HG03108 (cell line): ENCODE measurements at regions not wholly inside any gene's neighbourhood (a gene's known extent, or its start where the extent isn't known, plus 50 kb on each side); places are given as distances from the start of the nearest gene placed in this dataset.

Source experiments
- ATAC-seq: cut with Tn5 transposase; IDR thresholded peaks from one replicate; pipeline ENCODE4 v1.9.1; 2021; ENCODE audit warnings: moderate library complexity; ENCODE audit not compliant: unreplicated experiment

DNA sequence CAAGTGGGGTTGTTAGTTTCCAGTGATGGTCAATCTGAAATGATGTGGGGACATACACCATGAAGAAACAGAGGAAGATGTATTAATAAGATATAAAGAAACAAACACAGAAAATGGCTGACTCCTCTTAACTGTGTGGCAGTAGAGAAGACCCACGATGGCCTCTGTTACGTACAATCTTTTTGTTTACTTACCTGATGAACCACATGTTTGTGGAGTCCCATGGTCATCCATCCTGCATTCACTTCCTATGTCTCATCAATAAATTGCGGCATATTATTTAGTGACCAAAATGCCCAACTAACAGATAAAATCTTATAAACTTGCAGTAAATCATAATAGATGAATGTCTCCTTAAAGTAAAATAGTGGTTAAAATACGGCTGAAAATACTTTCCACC lies 740.1 kb upstream of the LINC00305 start:
- ATAC-seq, result no peak

DNA sequence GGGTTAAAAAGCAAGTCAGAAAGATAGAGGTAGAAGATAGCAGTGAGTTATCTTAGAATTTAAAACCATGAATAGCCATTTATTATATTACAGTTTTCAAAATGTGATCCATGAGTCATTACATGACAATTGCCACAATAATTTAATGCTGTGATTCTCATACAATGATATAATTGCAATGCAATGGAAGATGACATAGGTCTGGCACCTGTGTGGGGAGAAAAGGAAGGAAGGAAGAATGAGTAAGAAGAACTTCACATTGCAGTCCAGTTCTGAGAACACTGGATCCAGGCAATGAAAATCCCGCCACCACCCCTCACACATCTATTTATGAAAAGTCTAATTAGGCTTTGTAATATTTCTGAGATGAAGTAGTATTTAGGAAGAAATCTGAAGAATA lies 738.1 kb upstream of the LINC00305 start:
- ATAC-seq, result no peak

DNA sequence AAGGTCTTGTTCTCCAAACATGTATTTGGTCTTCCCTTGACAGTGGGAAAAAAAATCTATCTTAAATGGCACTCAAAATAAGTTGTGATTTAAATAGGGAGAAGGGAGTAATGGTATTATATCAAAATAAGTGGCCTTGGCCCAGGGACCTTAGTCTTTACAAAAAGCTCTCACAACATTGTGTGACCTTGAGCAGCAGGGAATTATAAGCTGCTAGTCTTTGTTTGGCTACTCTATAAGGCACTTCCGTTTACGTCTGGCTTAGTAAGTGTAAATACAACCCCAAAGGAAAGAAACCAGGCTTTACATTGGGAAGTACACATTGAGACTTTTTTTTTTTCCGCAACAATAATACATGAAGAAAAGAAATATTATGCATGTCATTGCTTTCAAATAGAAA lies 734.0 kb upstream of the LINC00305 start:
- no peak for ATAC-seq

DNA sequence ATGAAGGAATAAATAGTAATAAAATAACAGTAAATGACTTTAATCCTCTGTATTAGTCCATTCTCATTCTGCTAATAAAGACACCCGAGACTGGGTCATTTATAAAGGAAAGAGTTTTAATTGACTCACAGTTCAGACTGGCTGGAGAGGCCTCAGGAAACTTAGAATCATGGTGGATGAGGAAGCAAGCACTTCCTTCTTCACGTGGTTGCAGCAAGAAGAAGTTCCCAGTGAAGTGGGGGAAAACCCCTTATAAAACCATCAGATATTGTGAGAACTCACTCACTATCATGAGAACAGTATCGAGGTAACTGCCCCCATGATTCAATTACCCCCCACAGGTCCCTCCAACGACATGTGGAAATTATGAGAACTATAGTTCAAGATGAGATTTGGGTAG lies 727.9 kb upstream of the LINC00305 start:
- no peak for ATAC-seq

DNA sequence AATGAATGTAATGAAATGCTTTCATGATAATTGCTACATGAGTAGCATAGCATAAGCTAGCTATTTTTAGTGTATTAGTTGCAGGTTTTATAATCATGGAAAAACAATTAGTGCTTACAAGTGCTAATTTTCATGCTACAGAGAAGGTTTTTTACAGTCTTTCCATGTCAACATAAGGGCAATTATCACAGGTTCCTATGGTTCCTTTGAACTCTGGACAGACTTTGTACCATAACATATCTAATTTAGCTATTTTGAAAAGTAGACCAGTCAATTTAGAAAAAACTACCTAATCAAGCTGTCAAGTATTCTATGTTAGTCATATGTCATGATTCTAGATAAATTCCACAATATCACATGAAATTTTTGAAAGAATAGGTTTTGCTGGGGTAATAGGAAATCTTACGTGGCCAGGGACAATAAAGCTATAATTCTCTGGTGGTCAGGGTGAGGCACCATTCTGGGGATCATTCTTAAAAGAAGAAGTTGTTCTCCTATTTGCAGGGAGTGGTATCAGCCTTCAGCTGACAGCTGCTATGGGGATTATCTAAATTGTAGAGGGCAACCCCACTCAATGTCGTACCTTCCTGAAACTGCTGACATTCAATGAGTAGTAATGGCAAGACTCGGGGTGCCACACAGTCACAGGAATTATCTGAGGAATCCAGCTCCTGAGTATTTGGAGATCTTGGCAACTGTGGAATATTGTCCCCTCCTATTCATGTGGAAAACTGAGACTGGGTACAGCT lies 724.0 kb upstream of the LINC00305 start:
- ATAC-seq, result no peak

DNA sequence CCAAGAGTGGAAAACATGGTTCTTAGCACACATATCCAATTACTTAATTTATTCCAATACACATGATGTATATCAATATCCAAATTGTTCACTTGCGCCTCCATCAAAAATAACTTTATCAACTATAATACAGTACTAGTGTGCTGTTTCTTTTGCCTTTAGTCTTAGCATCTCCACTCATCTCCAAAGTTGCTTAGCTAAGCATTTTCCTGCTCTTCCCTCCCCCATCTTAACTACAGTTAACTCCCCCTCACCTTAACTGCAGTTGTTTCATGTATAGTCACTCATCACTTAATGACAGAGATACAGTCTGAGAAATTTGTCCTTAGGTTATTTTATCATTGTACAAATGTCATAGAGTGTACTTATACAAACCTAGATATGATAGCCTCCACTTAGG lies 705.2 kb upstream of the LINC00305 start:
- ATAC-seq, result no peak

DNA sequence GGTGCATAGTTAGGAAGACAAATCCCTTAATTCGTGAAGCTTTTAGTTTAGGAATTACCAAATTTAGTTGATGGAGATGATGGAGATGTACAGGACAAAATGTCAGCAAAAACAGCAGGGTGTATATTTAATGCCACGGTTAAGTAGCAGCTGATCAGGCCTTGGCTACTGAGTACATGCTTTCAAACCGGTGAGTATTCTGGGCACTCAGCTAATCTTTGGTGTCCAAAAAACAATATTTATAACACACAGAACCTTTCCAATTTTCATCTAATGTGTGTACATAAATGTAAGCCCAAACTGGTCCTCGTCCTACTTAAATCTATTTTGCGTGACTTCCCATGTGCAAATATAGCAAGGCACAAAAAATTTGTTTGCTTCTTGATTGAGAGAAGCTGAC lies 703.4 kb upstream of the LINC00305 start:
- no peak for ATAC-seq

DNA sequence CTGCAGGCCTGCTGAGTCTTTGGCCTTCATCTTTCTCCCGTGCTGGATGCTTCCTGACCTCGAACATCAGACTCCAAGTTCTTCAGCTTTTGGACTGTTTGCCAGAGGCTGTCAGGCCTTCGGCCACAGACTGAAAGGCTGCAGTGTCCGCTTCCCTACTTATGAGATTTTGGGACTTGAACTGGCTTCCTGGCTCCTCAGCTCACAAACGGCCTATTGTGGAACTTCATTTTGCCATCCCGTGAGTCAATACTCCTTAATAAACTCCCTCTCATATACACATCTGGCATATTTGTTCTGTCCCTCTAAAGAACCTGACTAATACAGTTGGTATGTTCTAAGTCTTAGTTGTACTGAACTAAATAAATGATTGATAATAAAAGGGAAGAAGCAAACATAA lies 702.8 kb upstream of the LINC00305 start:
- ATAC-seq, result no peak

DNA sequence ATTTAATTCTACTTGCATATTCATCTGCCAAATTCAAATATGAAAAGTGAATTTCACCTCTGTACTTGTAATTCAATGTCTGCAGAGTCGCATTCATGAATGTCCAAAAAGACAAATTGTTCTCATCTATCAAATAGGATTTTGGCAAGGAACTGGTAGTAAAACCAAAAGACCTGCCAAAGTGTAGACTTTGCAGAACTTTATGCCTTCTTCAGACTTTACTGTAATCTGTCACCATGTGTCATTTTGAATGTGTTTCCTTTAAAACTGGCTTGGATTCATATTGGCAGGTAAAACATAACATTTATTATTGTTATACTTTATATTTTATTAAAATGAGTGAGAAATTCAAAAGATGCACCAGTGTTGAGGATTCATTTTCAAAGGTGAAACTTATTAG lies 701.9 kb upstream of the LINC00305 start:
- ATAC-seq, result no peak

DNA sequence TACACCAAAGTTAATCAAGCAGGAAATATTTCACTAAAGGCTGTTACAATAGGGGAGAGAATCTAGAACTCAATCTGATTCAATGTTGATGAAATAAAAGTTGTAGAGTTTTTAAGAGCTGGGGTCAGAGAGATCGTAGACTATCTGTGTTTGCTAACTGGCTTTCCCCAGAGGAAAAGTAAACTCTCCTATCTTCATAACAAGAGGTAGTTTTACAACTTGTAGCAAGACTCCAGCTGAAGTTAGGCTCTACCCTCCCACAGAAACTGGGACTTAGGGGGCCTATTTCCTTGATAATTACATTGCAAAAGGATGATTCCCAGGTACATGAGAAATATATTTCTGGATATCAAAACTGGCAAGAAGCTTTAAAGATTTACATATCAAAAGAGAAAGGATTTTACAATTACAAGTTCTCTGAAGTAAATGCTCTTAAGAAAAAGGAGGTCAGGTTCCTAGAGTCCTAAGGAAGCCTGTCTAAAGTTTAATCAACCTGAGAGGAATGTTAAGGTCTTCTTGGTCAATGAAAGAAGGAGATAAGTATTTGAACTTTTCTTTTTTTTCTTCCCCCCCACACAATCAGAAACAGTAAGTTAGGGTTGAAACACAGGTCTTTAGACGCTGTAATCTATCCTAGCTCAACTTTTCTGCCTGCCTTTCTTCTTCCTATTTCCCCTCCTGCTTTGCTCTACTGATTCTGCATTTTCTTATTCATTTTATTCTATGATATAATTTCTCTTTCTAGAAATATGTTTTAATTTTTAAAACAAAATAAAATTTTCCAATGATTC lies 692.2 kb upstream of the LINC00305 start:
- ATAC-seq, result no peak

DNA sequence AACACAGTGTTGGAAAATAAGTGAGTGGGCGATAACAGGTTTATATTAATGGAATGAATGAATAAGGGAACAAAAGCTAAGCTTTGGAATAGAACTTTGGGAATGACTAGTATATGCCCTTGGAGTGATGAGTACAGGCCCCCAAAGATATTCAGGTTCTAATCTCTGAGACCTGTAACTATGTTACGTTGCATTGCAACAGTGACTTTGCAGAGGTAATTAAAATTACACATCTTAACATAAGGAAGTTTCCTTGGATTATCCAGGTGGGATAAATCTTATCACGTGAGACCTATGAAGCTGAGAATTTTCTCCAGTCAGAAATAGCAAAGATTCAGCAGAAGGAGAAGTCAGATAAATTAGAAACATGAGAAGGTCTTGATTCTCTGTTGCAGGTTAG lies 661.5 kb upstream of the LINC00305 start:
- ATAC-seq, result no peak

DNA sequence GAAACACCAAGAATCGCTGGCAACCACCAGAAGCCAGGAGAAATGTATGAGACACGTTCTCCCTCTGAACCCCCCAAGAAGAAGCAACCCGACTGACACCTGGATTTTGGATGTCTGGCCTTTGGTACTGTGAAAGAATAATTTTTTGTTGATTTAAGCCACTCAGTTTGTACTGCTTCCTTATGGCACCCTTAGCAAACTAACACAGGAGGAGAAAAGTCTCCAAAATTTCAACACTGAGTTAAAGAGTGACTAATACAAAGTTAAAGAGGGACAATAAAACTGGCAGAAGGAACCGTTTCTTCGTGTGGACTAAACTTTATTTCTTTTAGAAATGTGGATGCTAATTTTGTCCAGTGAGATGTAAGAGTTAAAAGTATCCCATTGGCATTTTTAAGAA lies 660.9 kb upstream of the LINC00305 start:
- ATAC-seq, result no peak

DNA sequence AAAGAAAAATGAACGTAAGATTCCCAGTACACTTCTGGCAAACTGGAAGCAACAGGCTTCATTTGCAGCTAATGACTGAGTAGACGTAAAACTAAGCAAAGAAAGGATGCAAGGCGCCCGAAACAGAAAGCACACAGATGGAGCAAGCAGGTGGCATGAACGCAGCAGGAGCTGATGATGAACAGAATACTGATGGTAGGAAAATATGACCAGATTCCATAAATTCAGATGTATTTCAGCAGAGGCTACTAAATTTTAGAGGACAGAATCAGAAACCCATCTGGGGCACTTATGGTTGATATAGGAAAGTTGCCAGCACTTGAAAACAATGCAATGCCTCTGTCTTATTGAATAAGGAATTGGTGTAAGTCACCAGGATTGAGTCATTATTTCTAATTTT lies 658.7 kb upstream of the LINC00305 start:
- no peak for ATAC-seq

DNA sequence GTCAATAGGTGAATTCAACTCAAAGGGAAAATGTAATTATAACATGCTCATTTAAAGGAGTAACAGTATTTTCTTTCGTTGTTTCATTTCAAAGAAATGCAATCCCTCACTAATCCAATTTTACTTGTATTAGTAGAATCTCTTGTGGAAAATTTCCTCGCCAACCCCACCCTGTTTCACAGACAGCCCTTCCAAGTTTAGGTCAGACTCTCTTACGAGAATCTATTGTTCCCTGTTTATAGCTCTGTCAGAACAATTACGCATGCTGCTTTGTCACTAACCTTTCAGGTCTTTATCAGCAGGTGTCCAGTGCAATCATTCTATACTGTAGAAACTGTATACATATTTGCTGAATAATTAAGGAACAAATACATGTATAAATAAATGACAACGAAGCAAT lies 657.8 kb upstream of the LINC00305 start:
- ATAC-seq, result no peak

DNA sequence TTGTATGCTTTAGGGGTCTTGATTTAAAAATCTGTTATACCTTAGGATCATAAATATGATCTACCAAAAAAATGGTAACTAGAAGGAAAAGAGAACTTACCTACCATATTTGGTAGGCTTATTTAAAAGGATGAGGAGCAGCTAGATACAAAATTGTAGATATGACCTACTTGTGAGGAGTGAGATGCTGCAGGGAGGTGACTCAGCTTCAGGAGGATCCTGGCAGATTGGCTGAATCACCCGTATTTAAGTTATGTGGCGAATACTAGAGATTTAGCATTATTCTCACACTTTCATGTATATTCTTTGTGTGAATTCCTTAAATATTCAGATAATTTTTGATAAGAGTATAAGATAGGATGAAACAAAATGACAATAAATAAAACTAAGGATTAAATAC lies 657.3 kb upstream of the LINC00305 start:
- ATAC-seq, result no peak

DNA sequence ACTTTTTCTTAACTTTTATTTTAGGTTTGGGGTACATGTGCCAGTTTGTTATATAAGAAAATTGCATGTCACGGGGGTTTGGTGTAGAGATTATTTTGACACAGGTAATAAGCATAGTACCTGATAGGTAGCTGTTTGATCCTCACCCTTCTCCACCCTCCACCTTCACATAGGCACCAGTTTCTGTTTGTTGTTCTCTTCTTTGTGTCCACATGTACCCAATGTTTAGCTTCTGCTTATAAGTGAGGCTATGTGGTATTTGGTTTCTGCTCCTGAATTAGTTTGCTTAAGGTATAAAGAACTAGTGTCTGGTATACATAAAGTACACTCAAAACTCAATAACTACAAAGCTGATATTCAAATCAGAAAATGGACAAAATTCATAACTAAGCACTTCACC lies 654.6 kb upstream of the LINC00305 start:
- no peak for ATAC-seq

DNA sequence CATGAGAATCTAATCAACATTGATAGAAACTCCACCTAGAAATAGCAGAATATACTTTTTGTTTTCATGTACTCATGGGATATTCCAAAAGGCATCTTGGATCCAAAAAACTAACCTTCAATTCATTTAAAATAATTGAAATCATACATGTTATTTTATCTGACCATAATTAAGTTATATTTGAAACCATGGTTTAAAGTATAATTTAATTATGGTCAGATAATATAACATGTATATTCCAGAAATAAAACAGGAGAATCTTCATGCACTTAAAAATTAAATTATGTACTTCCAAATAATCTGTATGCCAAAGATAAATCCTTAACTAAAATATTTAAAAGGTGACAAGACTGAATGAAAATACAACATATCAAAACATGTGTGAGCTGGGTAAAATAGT lies 651.3 kb upstream of the LINC00305 start:
- no peak for ATAC-seq

DNA sequence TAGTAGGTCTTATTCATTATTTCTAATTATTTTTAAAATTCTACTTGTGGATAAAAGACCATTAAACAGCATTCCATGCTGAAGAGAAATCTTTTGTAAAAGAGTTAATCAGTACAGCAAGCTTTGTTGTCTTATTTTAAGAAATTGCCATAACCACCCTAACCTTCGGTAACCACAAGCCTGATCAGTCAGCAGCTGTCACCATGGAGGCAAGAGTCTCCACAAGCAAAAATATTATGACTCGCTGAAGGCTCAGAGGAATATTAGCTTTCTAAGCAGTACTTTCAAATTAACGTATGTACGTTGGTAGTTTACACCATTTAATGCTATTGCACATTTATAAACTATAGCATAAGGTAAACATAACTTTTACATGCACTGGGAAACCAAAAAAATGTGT lies 650.5 kb upstream of the LINC00305 start:
- ATAC-seq, result no peak

DNA sequence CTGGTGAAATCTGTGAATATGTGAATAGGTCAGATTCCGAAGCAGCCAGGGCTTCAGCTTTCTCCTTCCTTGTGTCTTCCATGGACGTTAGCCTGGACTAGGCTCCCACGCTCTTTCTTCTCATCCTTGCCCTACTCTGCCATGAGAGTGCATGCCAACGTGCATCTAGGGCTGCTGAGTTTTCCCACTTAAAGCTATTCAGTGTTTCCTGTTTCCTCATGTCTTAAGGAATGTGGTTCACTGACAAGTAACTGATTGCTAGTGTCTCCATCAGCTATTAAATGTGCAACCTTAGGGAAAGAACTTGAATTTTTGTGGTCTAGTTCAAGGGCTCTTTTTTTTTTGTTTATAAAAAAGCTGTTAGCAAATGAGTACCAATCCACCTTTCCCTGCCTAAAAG lies 642.3 kb upstream of the LINC00305 start:
- no peak for ATAC-seq

DNA sequence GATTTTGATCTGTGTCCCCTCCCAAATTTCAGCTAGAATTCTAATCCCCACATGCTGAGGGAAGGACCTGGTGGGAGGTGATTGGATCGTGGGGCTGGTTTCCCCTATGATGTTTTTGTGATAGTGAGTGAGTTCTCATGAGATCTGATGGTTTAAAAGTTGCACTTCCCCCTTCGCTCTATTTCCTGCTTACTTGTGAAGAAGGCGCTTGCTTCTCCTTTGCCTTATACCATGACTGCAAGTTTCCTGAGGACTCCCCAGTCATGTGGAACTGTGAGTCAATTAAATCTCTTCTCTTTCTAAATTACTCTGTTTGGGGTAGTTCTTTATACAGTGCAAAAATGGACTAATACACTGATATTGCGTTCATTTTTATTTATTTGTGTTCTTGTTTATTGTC lies 636.8 kb upstream of the LINC00305 start:
- no peak for ATAC-seq

DNA sequence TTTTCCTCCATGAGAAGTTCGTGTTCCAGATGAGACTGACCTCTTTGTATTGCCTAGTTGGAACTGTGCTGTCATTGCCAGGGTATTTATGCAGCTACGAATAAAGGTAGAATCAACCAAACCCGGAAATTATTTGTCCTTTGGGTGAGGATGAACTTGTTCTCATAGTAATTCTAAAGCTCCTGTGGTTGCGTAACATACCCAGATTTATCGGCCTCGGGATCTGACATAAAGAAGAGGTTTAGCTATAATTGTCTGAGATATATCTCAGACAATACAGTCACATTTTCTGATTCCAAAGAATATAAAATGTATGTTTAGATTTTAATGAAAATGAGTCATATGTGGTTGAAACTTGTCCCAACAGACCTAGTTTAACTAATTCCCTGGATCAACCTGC lies 628.7 kb upstream of the LINC00305 start:
- ATAC-seq, result no peak

DNA sequence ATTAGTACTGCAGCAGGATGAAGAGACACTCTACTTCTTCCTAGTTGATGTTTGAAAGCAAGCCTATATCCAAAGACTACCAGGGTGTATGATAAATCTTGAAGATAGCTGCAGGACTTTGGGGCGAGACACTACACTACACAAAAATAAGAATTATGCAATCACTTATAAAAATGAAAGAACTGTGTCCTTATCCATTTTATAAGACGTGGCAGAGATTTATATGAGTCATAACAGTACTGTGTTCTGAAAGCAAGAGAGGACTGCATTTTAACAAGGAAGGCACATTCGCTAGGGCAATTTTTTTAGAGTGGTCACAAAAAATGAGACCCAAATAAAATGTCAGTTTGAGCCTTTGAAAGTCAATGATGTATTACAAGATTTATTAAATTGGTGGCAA lies 617.0 kb upstream of the LINC00305 start:
- ATAC-seq, result no peak

DNA sequence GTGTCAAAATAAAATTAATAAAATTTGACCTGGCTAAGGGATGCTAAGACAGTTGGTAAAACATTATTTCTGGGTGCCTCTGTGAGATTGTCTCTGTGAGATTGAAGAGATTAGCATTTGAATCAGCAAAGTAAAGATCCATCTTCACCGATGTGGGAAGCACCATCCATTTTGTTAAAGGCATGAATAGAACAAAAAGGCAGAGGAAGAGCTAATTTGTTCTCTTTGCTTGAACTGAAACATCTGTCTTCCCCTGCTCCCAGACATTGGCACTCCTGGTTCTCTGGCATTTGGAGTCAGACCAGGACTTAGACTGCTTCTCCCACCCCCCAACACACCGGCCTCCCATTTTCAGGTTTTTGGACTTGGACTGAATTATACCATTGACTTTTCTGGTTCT lies 603.8 kb upstream of the LINC00305 start:
- ATAC-seq, result no peak
